H1 (cell line): ENCODE measurements at regions not wholly inside any gene's neighbourhood (a gene's known extent, or its start where the extent isn't known, plus 50 kb on each side); places are given as distances from the start of the nearest gene placed in this dataset.

Experiments used
- CTCF ChIA-PET: fragments of 300-600 bp; sonication (Branson Sonifier 250); formaldehyde crosslinking; loops from one replicate; lab custom pipeline; 2021; ENCODE audit not compliant: partially characterized antibody; lab: Charles Lee
- POLR2A ChIA-PET: fragments of 300-600 bp; sonication (Branson Sonifier 250); formaldehyde crosslinking; loops from one replicate; lab custom pipeline; 2021; ENCODE audit warnings: inconsistent platforms; ENCODE audit not compliant: partially characterized antibody; lab: Charles Lee
- DNase-seq, 2 experiments: peaks; one replicate each; pipeline versions ENCODE4 v3.0.0 to v3.0.0-alpha.2; 2010 to 2022; ENCODE audit warnings: low spot score in 2 of 2, low read depth in 1 of 2, mixed read lengths in 1 of 2
- FAIRE-seq: peaks from 2 replicates; lab custom pipeline; 2011; peaks lifted over from hg19 to GRCh38; lab: Jason Lieb, UNC
- H2AFZ ChIP-seq: 2 replicates; pipeline ENCODE4 v1.8.1; 2012; ENCODE audit warnings: low read length, inconsistent platforms
- H2AK5ac ChIP-seq: 2 replicates; pipeline ENCODE4 v1.6.1; 2013; ENCODE audit warnings: low read depth, low read length
- H2BK120ac ChIP-seq: replicated peaks from 2 replicates; pipeline ENCODE3; 2013; ENCODE audit warnings: low read depth, low read length, inconsistent platforms
- H2BK12ac ChIP-seq: 2 replicates; pipeline ENCODE4 v1.6.1; 2013; ENCODE audit warnings: low read depth, low read length
- H2BK15ac ChIP-seq: 2 replicates; pipeline ENCODE4 v1.6.1; 2013; ENCODE audit warnings: low read length
- H2BK20ac ChIP-seq: 2 replicates; pipeline ENCODE4 v1.6.1; 2013; ENCODE audit warnings: low read length
- H2BK5ac ChIP-seq: 2 replicates; pipeline ENCODE4 v1.6.1; 2013; ENCODE audit warnings: low read depth, low read length
- H3K14ac ChIP-seq: 2 replicates; pipeline ENCODE4 v1.6.1; 2013; ENCODE audit warnings: inconsistent platforms; ENCODE audit not compliant: insufficient read length
- H3K18ac ChIP-seq: 2 replicates; pipeline ENCODE4 v1.6.1; 2013; ENCODE audit warnings: low read length; ENCODE audit errors: extremely low read depth
- H3K23ac ChIP-seq: 2 replicates; pipeline ENCODE4 v1.6.1; 2013; ENCODE audit warnings: inconsistent platforms; ENCODE audit not compliant: insufficient read length
- H3K23me2 ChIP-seq: 2 replicates; pipeline ENCODE4 v1.6.1; 2013; ENCODE audit warnings: low read depth, low read length
- H3K27ac ChIP-seq: 2 replicates; pipeline ENCODE4 v1.6.1; 2011; ENCODE audit warnings: low read depth, low read length, inconsistent platforms
- H3K27me3 ChIP-seq, 4 experiments: replicated peaks in 1 of 4; 1 replicate in 1 of 4; 2 replicates in 3 of 4; pipeline versions ENCODE4 v1.6.1 to v1.8.1; 2011 to 2013; ENCODE audit warnings: low read length in 3 of 4, mild to moderate bottlenecking in 3 of 4, inconsistent platforms in 2 of 4, mixed read lengths in 2 of 4, moderate library complexity in 1 of 4; ENCODE audit not compliant: control insufficient read depth in 3 of 4, insufficient read depth in 3 of 4; ENCODE audit errors: extremely low read depth in 1 of 4
- H3K36me3 ChIP-seq, 4 experiments: 2 replicates each; pipeline versions ENCODE4 v1.6.1 to v1.8.1; 2011 to 2013; ENCODE audit warnings: mild to moderate bottlenecking in 4 of 4, low read length in 3 of 4, moderate library complexity in 2 of 4, control low read depth in 1 of 4, inconsistent platforms in 1 of 4; ENCODE audit not compliant: insufficient read depth in 4 of 4, control insufficient read depth in 2 of 4
- H3K4ac ChIP-seq: replicated peaks from 2 replicates; pipeline ENCODE3; 2013; ENCODE audit warnings: low read length, low read depth, mixed read lengths, inconsistent platforms; ENCODE audit not compliant: insufficient read length
- H3K4me1 ChIP-seq, 4 experiments: replicated peaks in 1 of 4; 1 replicate in 1 of 4; 2 replicates in 3 of 4; pipeline versions ENCODE4 v1.6.1 to v1.8.1; 2011 to 2013; ENCODE audit warnings: low read length in 3 of 4, inconsistent platforms in 2 of 4, mixed read lengths in 1 of 4; ENCODE audit not compliant: insufficient read depth in 4 of 4, control insufficient read depth in 3 of 4
- H3K4me2 ChIP-seq, 2 experiments: 2 replicates each; pipeline versions ENCODE4 v1.6.1 to v1.8.1; 2011 to 2013; ENCODE audit warnings: low read depth in 2 of 2, low read length in 2 of 2, control low read depth in 1 of 2, inconsistent platforms in 1 of 2, mild to moderate bottlenecking in 1 of 2; ENCODE audit not compliant: insufficient read depth in 1 of 2
- H3K4me3 ChIP-seq, 4 experiments: fragments of 200-600, 300-600 bp in 1 of 4; sonication (generic), shearing (Covaris generic), sonication (Bioruptor Twin) in 1 of 4; 2 replicates each; pipeline versions ENCODE4 v1.5.1 to v1.8.1; 2011 to 2016; ENCODE audit warnings: low read length in 4 of 4, low read depth in 3 of 4, control low read depth in 2 of 4, inconsistent platforms in 2 of 4, mild to moderate bottlenecking in 2 of 4, mixed read lengths in 1 of 4, moderate library complexity in 1 of 4; ENCODE audit not compliant: insufficient read depth in 2 of 4; ENCODE audit errors: extremely low read depth in 1 of 4
- H3K56ac ChIP-seq: replicated peaks from 2 replicates; pipeline ENCODE3; 2013; ENCODE audit warnings: low read depth, mild to moderate bottlenecking, mixed read lengths, low read length, inconsistent platforms; ENCODE audit not compliant: insufficient read length
- H3K79me1 ChIP-seq: 2 replicates; pipeline ENCODE4 v1.6.1; 2013; ENCODE audit warnings: low read depth, low read length, control low read depth
- H3K79me2 ChIP-seq, 2 experiments: 2 replicates each; pipeline versions ENCODE4 v1.6.1 to v1.8.1; 2012 to 2013; ENCODE audit warnings: low read length in 2 of 2, mild to moderate bottlenecking in 2 of 2, inconsistent platforms in 1 of 2; ENCODE audit not compliant: insufficient read depth in 2 of 2, control insufficient read depth in 1 of 2
- H3K9ac ChIP-seq, 4 experiments: replicated peaks in 1 of 4; 1 replicate in 1 of 4; 2 replicates in 3 of 4; pipeline versions ENCODE4 v1.6.1 to v1.8.1; 2011 to 2013; ENCODE audit warnings: low read depth in 3 of 4, low read length in 3 of 4, control low read depth in 2 of 4, mild to moderate bottlenecking in 2 of 4, moderate library complexity in 2 of 4, inconsistent platforms in 1 of 4; ENCODE audit errors: extremely low read depth in 1 of 4
- H3K9me3 ChIP-seq, 2 experiments: 2 replicates each; pipeline versions ENCODE4 v1.6.1 to v1.8.1; 2012 to 2013; ENCODE audit warnings: mild to moderate bottlenecking in 2 of 2, moderate library complexity in 2 of 2, control low read depth in 1 of 2, inconsistent platforms in 1 of 2, low read depth in 1 of 2, low read length in 1 of 2, mixed read lengths in 1 of 2; ENCODE audit not compliant: insufficient read depth in 2 of 2
- H4K20me1 ChIP-seq, 2 experiments: replicated peaks in 1 of 2; 2 replicates each; pipeline versions ENCODE3 to v1.8.1; 2011 to 2013; ENCODE audit warnings: inconsistent platforms in 2 of 2, low read length in 2 of 2, mild to moderate bottlenecking in 1 of 2; ENCODE audit not compliant: insufficient read depth in 2 of 2, control insufficient read depth in 1 of 2
- H4K5ac ChIP-seq: 2 replicates; pipeline ENCODE4 v1.6.1; 2013; ENCODE audit warnings: low read length, low read depth, mixed read lengths, inconsistent platforms; ENCODE audit not compliant: insufficient read length
- H4K8ac ChIP-seq: 2 replicates; pipeline ENCODE4 v1.8.0; 2013; ENCODE audit warnings: mild to moderate bottlenecking, moderate library complexity, low read length, inconsistent platforms; ENCODE audit not compliant: insufficient read depth; ENCODE audit errors: extremely low read depth
- H4K91ac ChIP-seq: replicated peaks from 2 replicates; pipeline ENCODE3; 2013; ENCODE audit warnings: low read length, mixed read lengths, inconsistent platforms; ENCODE audit not compliant: insufficient read length
- CBX8 ChIP-seq: fragments of 300-800, 300-1000 bp; sonication (generic); IDR thresholded peaks from 2 replicates; pipeline ENCODE4 v1.7.1; 2016; ENCODE audit warnings: low read depth, low read length, borderline replicate concordance
- EZH2 ChIP-seq: fragments of 200-600 bp; sonication (generic); IDR thresholded peaks from 2 replicates; pipeline ENCODE4 v1.7.1; 2012; ENCODE audit warnings: low read depth, mild to moderate bottlenecking, moderate library complexity, low read length, inconsistent platforms; ENCODE audit not compliant: severe bottlenecking
- RNF2 ChIP-seq: fragments of 200-900, 300-1000 bp; sonication (generic); IDR thresholded peaks from 2 replicates; pipeline ENCODE4 v1.7.1; 2016; ENCODE audit warnings: borderline replicate concordance, low read depth, mild to moderate bottlenecking, antibody characterized with exemption, low read length; ENCODE audit not compliant: poor library complexity, severe bottlenecking; ENCODE audit errors: missing control alignments
- SIRT6 ChIP-seq: IDR thresholded peaks from one replicate; pipeline ENCODE4 v1.7.1; 2012; ENCODE audit warnings: low read length, inconsistent platforms
- TAF1 ChIP-seq: IDR thresholded peaks from 2 replicates; pipeline ENCODE4 v1.6.1; 2011; ENCODE audit warnings: mild to moderate bottlenecking, low read depth, low read length
- WGBS, 2 experiments: shearing (Covaris generic) in 1 of 2; methylation state at CpG; one replicate each; pipeline versions ENCODE4 v1.1.6 to v1.1.7; 2013 to 2015; ENCODE audit warnings: low lambda C conversion rate in 2 of 2, mixed read lengths in 2 of 2, inconsistent platforms in 1 of 2, low coverage in 1 of 2, missing lambda C conversion rate in 1 of 2; ENCODE audit not compliant: insufficient replicate concordance in 2 of 2, insufficient coverage in 1 of 2, insufficient read length in 1 of 2; ENCODE audit errors: extremely low coverage in 1 of 2, missing lambda C conversion rate in 1 of 2; 5-methylcytosine and 5-hydroxymethylcytosine counted together
- TF ChIP-seq, protein P1 (sequence below): IDR thresholded peaks from 2 replicates; pipeline ENCODE4 v1.6.1; 2012; ENCODE audit warnings: low read length, inconsistent platforms

- H2BK15ac ChIP-seq = no peak overlapping the region
- H3K4ac ChIP-seq = no peak overlapping the region
- FAIRE-seq (no peak), DNase-seq (no peak)
- H2BK20ac ChIP-seq = no peak overlapping the region
- no peak overlapping the region for H2BK5ac ChIP-seq
- H3K79me2 ChIP-seq = no peaks in the 10 kb centered on the region
- H3K9me3 ChIP-seq = 0 out of 4 replicates have a peak, but pooled peaks cover 0 to under 1% of the 10 kb centered on the region in 2 experiments
- no peak overlapping the region for H3K56ac ChIP-seq
- no peaks in the 10 kb centered on the region for H3K27me3 ChIP-seq
- H3K23ac ChIP-seq = no peak overlapping the region
- no peak overlapping the region for H3K4me2 ChIP-seq
- no peak overlapping the region for H2BK12ac ChIP-seq
- no peak overlapping the region for H3K27ac ChIP-seq
- H2AK5ac ChIP-seq = no peak overlapping the region
- no peak overlapping the region for H3K18ac ChIP-seq
- H4K20me1 ChIP-seq = no peaks in the 10 kb centered on the region
- 84% methylated on average over 4 of the region's 4 CpGs; no CpG with 5 or more reads in 1 of the 2 experiments for WGBS, 2 experiments
- no peaks in the 10 kb centered on the region for H3K79me1 ChIP-seq
- peak overlapping the region; percentile 25; the same call in 1 of the 2 replicates for H2AFZ ChIP-seq
- peaks cover 0 to 2% (median 0%) of the 10 kb centered on the region in 4 experiments; a peak in 1 of 8 replicates for H3K36me3 ChIP-seq
- POLR2A ChIA-PET = interaction anchor here (0.5 kb wide), 1 partner anchor 433 kb away, joined by 3 read pairs; no protein-coding TSS in a partner anchor
- H3K23me2 ChIP-seq = no peaks in the 10 kb centered on the region
- no peak overlapping the region for H3K4me3 ChIP-seq
- no peak overlapping the region for H4K5ac ChIP-seq
- H3K4me1 ChIP-seq = no peaks in the 10 kb centered on the region; a peak in 1 of 7 replicates
- H4K8ac ChIP-seq = no peak overlapping the region
- H3K9ac ChIP-seq = no peak overlapping the region
- H4K91ac ChIP-seq = no peak overlapping the region
- CTCF ChIA-PET = interaction anchor here (0.7 to 1.8 kb wide), 6 partner anchors 9 to 619 kb away, joined by 3 to 8 read pairs (median 3); no protein-coding TSS in a partner anchor
- no peak overlapping the region for H2BK120ac ChIP-seq
- no peak overlapping the region for H3K14ac ChIP-seq
- TF ChIP-seq TAF1 (no peak), RNF2 (no peak), EZH2 (no peak), SIRT6 (no peak), CBX8 (no peak)
- TF ChIP-seq, protein P1, sequence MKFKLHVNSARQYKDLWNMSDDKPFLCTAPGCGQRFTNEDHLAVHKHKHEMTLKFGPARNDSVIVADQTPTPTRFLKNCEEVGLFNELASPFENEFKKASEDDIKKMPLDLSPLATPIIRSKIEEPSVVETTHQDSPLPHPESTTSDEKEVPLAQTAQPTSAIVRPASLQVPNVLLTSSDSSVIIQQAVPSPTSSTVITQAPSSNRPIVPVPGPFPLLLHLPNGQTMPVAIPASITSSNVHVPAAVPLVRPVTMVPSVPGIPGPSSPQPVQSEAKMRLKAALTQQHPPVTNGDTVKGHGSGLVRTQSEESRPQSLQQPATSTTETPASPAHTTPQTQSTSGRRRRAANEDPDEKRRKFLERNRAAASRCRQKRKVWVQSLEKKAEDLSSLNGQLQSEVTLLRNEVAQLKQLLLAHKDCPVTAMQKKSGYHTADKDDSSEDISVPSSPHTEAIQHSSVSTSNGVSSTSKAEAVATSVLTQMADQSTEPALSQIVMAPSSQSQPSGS = no peak
Observed at GRCh38 chr5:164672205-164672604, 1166.8 kb downstream of the MAT2B start.
